ENCODE measurements at regions not wholly inside any gene's neighbourhood (a gene's known extent, or its start where the extent isn't known, plus 50 kb on each side); places are given as distances from the start of the nearest gene placed in this dataset.

DNA sequence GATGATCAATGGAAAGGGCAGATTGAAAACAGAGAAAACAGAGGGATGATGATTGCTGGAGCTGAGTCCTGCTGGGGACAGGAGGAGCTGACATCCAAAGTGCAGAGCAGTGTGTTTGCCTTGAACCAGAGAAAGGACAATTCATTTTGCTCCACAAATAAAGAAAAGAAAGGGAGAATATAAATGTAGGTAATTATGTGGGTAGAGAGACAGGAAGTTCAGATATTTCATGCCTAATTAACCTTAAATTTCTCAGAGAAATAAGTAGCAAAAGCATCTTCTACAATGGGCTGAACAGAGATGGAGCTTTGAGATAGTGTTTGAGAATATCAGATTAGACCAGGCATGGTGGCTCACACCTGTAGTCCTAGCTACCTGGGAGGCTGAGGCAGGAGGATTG is 93.2 kb downstream of the TNFSF18 start:
- TF ChIP-seq RAD21 (IDR thresholded peaks at IDR 0.05; ENCODE audit: low read length) (no peak), REST (IDR thresholded peaks at IDR 0.05; ENCODE audit: low read depth, low read length) (no peak), YY1 (IDR thresholded peaks at IDR 0.05; ENCODE audit: low read depth) (no peak), GABPA (IDR thresholded peaks at IDR 0.05; ENCODE audit: low read depth) (no peak), NRF1 (IDR thresholded peaks at IDR 0.05; ENCODE audit: low read depth, low read length) (no peak), POLR2AphosphoS5 (IDR thresholded peaks at IDR 0.05; ENCODE audit: low read depth, low read length) (no peak)
- TF ChIP-seq, protein P1, sequence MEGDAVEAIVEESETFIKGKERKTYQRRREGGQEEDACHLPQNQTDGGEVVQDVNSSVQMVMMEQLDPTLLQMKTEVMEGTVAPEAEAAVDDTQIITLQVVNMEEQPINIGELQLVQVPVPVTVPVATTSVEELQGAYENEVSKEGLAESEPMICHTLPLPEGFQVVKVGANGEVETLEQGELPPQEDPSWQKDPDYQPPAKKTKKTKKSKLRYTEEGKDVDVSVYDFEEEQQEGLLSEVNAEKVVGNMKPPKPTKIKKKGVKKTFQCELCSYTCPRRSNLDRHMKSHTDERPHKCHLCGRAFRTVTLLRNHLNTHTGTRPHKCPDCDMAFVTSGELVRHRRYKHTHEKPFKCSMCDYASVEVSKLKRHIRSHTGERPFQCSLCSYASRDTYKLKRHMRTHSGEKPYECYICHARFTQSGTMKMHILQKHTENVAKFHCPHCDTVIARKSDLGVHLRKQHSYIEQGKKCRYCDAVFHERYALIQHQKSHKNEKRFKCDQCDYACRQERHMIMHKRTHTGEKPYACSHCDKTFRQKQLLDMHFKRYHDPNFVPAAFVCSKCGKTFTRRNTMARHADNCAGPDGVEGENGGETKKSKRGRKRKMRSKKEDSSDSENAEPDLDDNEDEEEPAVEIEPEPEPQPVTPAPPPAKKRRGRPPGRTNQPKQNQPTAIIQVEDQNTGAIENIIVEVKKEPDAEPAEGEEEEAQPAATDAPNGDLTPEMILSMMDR (IDR thresholded peaks at IDR 0.05): no peak

All from SK-N-SH (cell line).